HG02798 (cell line): ENCODE measurements at regions not wholly inside any gene's neighbourhood (a gene's known extent, or its start where the extent isn't known, plus 50 kb on each side); places are given as distances from the start of the nearest gene placed in this dataset.
"Not testable (repeated sequence)": the region's sequence is repeated elsewhere in the genome, so short reads cannot be mapped to it uniquely, and the experiment has no call there.

Source experiments
- ATAC-seq: cut with Tn5 transposase; IDR thresholded peaks from one replicate; pipeline ENCODE4 v1.9.1; 2021; ENCODE audit warnings: mild to moderate bottlenecking; ENCODE audit not compliant: unreplicated experiment, poor library complexity

- ATAC-seq, result no peak
Measured at GRCh38 chr2:100733391-100734187, 86.3 kb upstream of the NPAS2 start.

- ATAC-seq, result no peak
Measured at GRCh38 chr2:100736121-100736915, 83.6 kb upstream of the NPAS2 start.

GRCh38 chr2:100739735-100740432, 80.1 kb upstream of the NPAS2 start:
- ATAC-seq, result no peak

GRCh38 chr2:100741880-100742276, 78.1 kb upstream of the NPAS2 start:
- no peak for ATAC-seq

- ATAC-seq, result no peak
Measured at GRCh38 chr2:100742277-100743254, 77.4 kb upstream of the NPAS2 start.

GRCh38 chr2:100743741-100744140, 76.2 kb upstream of the NPAS2 start:
- no peak for ATAC-seq

GRCh38 chr2:100744184-100744583, 75.8 kb upstream of the NPAS2 start:
- no peak for ATAC-seq

- no peak for ATAC-seq
Measured at GRCh38 chr2:100744589-100744988, 75.3 kb upstream of the NPAS2 start.

- ATAC-seq, result no peak
Measured at GRCh38 chr2:100745604-100746003, 74.3 kb upstream of the NPAS2 start.

GRCh38 chr2:100747551-100747950, 72.4 kb upstream of the NPAS2 start:
- ATAC-seq, result no peak

- ATAC-seq, result no peak
Measured at GRCh38 chr2:100747996-100748615, 71.8 kb upstream of the NPAS2 start.

GRCh38 chr2:100748673-100749072, 71.3 kb upstream of the NPAS2 start:
- ATAC-seq, result no peak

- no peak for ATAC-seq
Measured at GRCh38 chr2:100749771-100750542, 70.0 kb upstream of the NPAS2 start.

GRCh38 chr2:100751871-100752625, 67.9 kb upstream of the NPAS2 start:
- ATAC-seq, result not testable (repeated sequence)

- ATAC-seq, result no peak
Measured at GRCh38 chr2:100752628-100753333, 67.2 kb upstream of the NPAS2 start.

- ATAC-seq, result no peak
Measured at GRCh38 chr2:100753444-100753843, 66.5 kb upstream of the NPAS2 start.

- ATAC-seq, result no peak
Measured at GRCh38 chr2:100753881-100754280, 66.1 kb upstream of the NPAS2 start.
